GM18873 (cell line): ENCODE measurements at regions not wholly inside any gene's neighbourhood (a gene's known extent, or its start where the extent isn't known, plus 50 kb on each side); places are given as distances from the start of the nearest gene placed in this dataset.

Source experiments
- ATAC-seq: cut with Tn5 transposase; IDR thresholded peaks from one replicate; pipeline ENCODE4 v1.9.1; 2021; ENCODE audit warnings: mild to moderate bottlenecking, moderate library complexity, moderate number of reproducible peaks; ENCODE audit not compliant: unreplicated experiment, low FRiP score

DNA sequence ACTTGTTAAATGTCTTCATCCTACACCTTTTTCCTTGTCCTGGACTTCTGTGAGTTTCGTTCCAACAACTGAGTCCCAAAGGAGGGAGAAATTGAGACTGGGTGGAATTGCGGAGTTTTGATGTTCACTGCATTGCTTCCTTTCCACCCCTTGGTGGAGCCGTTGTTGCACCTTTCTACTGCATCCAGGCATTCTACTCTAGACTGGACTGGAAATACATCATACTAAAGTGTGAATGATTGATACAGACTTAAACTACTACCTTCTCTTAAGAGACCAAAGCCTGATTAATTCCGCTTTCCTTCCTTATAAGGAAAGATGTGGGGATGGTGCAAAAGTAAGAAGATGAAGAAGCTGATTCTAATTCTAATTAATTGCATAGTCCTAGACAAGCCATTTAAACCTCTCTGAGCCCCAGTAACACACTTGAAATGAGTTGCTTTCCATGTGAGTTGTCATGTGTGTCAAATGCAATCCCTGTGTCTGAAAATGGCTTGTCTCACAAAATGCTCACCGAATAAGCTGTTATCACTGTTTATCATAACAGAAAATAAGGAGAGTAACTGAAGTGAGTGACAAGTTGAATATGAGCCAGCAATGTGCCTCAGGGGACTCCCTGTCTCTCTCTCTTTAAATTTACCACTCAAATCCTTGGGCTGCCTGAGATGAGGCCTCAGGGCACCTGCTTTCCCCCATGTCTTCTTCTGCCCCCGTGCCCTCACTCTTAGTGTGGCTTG lies 338.3 kb upstream of the CHD6 start:
- no peak for ATAC-seq

DNA sequence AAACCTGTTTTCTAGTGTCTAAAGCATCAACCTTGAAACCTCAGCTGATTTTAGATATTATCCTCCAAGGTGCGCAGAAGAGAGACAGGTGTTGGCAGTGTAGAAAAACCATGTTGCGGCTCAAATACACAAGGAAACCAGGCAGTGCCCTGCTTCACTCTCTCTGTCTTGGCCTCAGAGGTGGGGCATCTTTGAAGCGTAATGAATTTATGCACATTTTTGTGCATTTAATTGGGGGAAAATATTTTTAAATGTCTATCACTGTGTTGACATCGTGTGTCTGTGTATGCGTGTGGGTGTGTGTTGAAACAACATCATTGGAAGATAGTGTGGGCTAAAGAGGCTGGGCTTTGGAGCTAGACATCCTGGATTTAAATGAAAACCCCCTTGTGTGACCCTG lies 334.0 kb upstream of the CHD6 start:
- no peak for ATAC-seq

DNA sequence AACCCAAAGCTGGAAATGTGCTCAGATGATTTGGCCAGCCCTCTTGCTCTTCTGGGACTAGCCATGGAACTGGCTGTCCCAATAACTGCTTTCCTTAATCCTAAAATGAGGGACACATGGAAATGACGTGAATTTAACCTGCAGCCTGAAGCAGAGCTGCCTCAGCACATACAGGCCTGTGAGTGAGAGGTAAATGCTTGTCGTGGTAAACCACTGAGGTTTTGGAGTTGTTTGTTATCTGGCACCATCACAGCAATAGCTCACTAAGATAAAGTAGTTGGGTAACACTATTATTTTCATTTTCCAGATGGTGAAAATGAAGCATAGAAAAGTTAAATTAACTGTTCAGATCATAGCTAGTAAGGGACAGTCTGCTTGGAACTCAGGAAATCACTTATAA lies 333.4 kb upstream of the CHD6 start:
- ATAC-seq: no peak

DNA sequence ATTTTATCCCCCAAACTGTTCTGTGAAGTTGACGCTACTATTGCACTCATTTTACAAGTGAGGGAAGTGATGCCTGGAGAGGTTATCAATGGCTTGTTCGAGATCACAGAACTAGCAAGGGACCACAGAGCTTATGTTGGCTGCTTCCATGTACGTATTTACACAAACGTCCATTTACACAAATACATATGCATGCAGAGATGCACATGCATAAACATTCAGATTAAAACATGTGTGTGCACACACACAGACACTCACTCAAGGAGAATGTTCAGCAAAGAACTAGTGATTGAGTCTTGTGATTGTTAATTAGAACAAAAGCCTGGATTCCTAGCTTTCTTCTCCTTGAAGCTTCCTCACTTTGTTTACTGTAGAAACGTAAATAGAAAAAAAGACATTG lies 321.5 kb upstream of the CHD6 start:
- ATAC-seq: no peak

DNA sequence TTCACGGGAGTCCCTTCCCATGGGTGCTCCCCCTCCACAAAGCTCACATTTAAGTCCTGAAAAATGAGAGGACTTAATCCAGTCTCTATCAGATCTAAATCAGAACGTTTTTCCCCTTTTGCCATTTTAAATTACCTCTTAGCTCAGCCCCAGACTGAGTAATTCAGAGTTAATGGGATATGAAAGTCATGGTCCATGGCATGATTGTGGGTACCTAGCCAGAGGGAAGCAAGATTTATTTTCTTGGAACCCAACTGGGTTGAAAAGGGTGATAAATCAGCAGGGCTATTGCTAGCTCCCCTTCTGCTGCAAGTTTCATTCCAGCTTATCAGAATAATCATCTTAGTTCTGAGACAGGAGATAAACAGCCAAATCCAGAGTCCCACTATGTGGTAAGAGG lies 320.2 kb upstream of the CHD6 start:
- ATAC-seq: no peak

DNA sequence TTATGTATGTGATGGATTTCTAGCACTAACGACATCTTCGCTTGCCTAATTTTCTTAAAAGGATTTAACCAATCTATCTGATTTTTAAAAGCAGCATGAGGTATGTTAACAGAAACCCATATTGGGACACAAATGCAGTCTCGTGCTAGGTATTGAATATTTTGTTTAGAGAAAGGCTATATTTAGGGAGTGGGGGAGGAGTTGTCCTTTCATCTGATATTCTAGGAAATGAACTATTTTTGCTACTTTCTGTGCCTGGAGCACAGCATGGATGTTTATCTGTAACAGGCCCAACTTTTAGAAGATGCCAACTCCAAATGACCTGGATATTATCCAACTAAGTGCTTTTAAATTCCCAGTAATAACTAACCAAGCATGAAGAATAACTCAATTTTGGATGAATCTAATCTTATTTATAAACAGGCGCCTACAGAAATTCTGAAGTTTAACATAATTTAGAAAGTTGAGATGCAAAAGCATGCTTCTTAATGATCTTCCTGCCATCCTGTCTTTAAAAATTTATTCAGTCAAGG lies 317.1 kb upstream of the CHD6 start:
- ATAC-seq: no peak

DNA sequence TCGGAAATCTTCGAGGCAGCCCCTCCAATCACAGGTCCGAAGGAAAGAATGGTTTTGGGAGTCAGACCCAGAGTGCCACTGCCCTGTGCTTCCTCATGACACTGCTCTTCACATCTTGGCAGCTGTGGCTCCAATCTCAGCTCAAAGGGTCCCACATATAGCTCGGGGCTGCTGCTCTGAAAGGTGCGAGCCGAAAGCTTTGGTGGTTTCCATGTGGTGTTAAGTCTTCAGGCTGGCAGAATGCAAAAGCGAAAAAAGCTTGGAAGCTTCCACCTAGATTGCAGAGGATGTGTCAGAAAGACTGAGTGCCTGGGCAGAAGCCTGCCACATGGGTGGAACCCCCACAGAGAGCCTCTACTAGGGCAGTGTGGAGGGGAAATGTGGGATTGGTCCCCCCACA lies 314.3 kb upstream of the CHD6 start:
- no peak for ATAC-seq

DNA sequence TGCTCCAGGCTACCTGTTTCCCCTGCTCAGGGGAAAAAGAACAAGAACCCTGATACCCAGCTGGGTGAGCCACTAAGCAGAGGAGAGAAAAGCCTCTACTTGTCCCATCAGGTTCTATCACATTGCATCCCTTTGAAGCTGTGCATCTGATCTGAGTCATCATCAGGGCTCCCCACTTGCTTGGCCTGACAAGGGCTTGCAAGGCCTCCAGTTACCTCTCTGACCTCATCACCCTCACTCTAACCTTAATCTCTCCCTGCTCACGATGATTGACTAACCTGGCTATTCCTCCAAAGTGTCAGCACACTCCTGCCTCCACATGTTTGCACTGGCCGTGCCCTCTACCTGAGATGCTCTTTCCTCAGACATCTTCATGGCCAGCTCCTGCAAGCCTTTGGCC lies 309.5 kb upstream of the CHD6 start:
- ATAC-seq: no peak

DNA sequence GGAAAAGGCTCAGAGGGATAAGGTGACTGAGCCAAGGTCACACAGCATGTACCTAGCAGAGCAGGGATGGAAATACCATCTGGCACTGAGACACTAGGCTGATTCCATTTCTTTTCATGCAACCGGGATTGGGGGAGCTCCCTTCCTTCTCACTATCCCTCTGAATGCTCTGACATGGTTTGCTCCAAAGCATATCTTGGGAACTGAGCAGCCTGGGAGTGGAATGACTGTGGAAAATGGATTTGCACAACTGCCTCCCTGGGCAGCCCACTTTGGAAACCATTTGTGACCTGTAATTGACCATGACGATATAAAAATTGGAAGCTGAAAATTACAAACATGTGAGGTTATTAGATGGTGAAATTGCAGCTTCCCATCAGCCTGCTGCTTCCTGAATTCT lies 309.0 kb upstream of the CHD6 start:
- ATAC-seq: no peak

DNA sequence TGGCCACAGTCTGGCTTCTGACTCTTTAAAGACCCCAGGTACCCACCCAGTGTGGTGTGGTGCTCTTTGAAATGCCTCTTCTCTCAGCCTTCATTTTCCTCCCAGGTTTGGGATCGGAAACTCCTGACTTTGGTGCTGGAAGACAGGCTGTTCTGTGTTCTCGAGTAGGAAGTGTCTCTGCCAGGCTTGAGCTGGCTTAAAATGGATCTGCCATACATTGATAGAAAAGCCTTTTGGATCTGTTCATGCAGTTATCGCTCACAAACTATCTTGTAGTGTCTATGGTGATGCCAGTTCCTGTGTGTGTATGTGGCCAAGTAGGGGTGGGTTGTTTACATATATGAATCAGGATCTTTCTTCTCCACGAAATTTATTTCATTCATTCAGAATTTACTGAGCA lies 307.3 kb upstream of the CHD6 start:
- ATAC-seq: no peak

DNA sequence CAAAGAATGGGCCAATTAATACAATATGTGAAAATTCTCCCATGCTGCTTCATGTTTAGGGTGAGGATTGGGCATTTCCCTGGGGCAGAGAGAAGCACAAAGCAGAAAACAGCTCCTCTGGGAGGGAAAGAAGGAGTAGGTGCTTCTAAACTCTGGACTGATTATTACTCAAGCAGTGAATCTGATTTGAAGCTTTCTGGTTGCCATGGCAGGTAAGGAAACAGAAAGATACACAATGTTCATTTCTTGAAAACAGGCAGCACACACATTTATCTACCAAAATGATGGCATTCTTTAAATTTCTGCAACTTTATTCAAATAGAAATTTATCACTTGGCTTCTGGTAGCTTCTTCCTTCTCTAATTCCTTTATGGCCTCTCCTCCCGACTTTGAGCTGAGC lies 305.4 kb upstream of the CHD6 start:
- no peak for ATAC-seq

DNA sequence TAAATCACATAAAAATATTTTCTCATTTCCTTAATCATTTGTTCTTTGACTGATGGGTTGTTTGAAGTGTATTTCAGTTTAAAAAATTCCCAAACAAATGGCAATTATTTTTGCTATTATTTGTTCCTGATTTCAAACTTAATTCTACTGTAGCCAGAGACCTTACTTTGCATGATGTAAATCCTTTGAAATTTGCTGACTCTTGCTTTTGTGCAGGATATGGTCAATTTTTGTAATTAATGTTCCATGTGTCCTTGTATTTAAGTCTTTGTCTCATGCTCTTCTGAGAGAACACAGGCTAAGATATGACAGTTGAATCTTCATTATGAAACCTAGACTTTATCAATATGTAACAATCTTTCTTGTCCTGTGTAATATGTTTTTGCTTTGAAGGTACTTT lies 295.0 kb upstream of the CHD6 start:
- no peak for ATAC-seq

DNA sequence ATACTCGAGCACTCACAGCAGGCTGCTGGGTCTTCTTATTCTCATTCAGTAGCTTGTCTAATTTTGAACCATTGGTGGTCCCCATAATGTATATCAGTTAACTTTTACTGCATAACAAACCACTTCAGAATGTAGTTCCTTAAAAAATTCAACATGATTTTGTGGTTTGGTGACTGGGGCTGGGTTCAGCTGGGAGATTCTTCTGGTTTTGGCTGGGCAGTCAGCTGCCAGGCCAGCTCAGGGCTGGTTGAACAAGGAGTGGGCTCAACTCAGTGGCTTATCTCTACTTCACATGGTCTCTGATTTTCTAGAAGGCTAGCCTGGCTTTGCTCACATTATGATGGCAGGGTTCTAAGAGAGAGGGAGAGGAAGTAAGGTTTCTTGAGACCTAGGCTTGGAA lies 292.4 kb upstream of the CHD6 start:
- ATAC-seq: no peak

DNA sequence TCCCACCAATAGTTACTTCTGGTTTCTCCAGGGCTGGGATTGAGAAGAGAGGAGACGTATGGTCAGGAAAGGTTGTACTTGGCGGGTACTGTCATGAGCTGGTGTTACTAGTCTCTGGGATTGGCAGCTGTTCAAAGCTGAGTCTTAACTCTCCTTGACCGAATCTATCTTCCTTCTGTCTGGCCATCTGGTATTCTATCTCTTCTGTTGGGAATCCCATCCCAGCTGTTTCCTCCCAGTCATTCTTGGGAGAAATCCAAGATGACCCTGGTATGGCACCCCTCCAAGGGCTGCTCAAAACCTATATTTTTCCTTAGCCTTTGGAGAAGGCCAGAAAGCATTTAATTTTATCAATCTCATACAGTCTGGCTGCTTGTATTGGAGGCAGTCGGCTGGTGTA lies 287.0 kb upstream of the CHD6 start:
- ATAC-seq: no peak

DNA sequence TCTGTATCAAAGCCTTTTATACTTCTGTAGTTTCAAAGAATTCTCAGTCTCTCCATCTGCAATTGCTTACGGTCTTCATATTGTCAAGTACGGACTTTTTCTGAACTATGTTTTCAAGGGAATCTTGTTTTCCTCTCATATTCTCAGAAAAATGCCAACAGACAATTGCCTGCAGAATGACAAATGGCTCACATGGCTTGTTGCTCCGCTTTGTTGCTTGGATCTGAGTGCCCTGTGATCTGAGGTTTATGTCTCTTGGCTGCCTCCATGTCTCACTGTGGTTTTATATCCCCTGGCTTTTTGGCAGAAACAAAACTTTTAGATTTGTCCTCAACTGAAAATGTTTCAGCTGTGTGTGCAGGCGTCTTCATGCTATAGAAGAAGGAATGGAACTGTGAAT lies 285.4 kb upstream of the CHD6 start:
- no peak for ATAC-seq

DNA sequence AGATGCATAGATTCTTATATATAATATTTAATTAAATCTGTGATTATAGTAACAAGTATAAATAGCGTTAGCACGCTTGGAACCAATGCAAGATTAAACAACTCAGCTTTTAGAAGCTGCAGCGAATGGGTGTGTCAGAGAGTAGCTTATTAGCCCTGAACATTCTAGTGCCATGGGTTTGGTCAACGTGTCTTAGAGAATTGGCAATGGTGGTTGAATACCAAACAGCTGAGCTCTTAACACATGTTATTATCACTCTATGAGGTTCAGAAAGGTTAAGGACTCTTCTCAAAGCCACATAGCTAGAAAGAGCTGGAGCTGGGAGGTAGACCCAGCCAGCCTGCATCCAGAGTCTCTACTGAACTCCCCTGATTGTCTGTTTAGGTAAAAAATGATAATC lies 284.2 kb upstream of the CHD6 start:
- no peak for ATAC-seq

DNA sequence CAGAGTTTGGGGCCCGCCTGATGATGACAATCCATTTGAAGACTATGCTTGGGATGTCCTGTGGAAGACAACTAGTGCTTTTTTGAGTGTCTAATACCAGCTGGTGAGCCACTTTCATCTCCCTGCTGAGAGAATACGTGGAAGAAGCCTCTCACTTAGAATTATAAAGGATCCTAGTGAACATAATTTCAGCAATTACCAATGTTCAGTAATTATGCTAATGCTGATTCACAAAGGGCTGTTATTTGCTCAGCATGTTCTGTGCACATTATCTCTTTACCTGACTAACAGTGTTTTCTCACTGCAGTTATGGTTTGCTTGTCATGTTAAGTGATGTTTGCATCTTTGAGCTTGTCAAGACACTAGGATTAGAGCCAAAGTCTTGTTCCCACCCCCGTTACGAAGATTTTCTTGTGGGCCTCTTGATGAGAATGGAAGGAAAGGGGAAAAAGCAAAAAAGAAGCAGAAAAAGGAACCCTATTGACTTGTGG lies 282.1 kb upstream of the CHD6 start:
- no peak for ATAC-seq

DNA sequence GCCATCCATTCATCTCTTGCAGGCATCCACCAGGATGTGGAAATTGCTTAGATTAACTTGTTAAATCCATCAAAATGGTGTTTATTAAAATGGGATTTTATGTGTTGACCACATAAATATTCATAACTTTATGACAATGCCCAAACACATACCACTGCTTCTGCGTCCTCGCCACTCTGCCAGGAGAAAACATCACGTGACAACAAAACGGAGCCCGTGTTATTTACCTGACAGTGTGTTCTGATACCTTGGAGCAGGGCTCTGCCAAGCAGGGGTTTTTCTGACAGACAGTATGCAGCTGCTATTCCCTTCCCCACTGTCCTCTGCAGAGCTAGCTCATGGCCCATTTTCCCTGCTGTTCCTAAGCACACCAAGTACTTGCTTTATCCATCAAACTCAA lies 279.5 kb upstream of the CHD6 start:
- ATAC-seq: no peak

DNA sequence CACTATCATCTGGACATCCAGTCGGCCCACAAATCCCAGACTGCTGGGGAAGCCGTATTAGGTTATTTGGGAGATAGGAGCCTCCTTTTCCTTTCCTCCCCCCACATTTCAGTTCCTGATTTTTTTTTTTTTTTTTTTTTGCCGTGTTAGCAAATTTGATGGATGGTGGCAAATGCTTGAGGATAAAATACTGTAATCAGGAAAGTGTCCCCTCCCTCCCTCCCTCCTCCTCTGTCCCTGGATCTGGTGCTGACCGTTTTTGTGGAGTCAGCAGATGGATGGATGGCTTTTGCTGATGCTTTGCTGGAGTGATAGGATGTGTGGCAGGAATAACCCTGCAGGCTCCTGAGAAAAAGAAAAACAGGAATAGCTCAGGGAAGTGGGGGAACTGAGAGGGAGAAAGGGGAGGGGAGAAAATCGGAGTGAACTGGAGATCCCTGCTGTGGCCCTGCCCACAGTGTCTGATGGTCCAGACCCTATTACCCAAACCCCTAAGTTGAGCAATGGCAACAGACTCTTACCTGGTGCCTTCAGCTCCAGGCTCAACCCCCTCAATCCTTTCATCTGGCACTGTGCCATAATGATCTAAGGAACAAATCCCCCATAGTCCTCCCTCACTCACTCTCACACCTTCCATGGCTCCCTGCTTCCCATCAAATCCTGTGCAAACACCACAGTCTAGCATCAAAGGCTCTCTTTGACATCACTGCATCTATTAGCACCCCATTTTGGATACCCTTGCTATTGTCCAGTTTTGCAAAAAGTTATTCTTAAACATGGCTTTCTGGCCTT lies 277.3 kb upstream of the CHD6 start:
- ATAC-seq: no peak

DNA sequence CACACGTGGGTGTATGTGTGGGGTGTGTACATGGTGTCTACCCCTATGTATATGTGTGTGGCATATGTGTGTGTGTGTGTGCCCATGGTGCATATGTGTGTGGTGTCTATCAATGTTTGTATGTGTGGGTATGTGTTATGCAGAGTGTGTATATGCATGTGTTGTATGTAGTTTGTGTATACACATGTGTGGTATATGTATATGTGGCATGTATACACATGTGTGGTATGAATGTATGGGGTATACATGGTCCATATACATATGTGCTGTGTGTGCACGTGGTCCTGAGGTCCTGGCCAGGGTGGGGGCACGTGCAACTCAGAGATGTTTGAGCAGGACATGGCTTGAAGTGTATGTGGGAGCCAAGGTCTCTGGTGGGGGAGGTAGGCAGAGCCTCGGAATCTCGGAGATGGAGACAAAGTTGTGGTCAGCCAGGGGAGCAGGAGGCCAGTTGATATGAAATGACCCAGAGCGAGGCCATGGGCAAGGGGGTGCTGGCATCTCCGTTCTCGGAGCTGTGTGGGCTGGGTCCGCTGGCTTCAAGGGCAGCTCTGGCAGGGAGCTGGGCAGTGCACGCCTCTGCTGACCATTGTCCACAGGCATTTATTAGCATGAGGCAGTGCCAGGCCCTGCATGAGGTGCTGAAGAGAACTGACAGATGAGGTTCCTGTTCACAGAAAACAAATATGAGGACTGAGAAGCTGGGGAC lies 276.2 kb upstream of the CHD6 start:
- ATAC-seq: no peak

DNA sequence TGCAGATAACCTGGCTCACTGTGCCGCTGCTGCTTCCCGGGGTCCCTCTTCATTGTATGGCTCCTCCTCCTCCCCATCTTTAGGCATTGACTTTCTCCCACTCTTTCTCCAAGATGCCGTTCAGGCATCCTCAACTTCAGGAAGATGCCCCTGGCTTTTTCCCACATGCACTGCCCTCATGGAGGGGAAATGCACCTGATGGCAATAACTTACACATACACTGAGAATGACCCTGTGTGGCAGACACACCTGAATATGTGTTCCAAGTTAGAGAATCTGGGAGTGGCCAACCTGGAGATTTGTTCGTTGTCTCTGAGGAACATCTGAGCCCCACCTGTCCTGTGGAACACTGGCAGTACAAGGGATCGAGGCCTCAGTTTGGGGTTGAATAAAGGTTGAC lies 273.9 kb upstream of the CHD6 start:
- ATAC-seq: no peak
